Stimulated activated CD8-positive, alpha-beta memory T cell treated with anti-CD3 and anti-CD28 coated beads, Interleukin-15, amount 100 ng/mL, for 1 hour (primary cell): ENCODE measurements at regions not wholly inside any gene's neighbourhood (a gene's known extent, or its start where the extent isn't known, plus 50 kb on each side); places are given as distances from the start of the nearest gene placed in this dataset.

Experiments
- DNase-seq: peaks from one replicate; pipeline ENCODE4 v3.0.0-alpha.2; 2020; ENCODE audit warnings: low read depth

GRCh38 chr4:81627590-81627989 is 155.9 kb upstream of the RASGEF1B start:
- DNase-seq = no peak

- DNase-seq = no peak
These were observed 155.1 kb upstream of the RASGEF1B start for GRCh38 chr4:81626851-81627250.

- DNase-seq = no peak
These were observed 154.0 kb upstream of the RASGEF1B start for GRCh38 chr4:81625422-81626417.

- no peak for DNase-seq
These were observed 151.7 kb upstream of the RASGEF1B start for GRCh38 chr4:81623434-81623833.

GRCh38 chr4:81622474-81623184 is 150.9 kb upstream of the RASGEF1B start:
- no peak for DNase-seq

GRCh38 chr4:81622028-81622427 is 150.3 kb upstream of the RASGEF1B start:
- DNase-seq = no peak

GRCh38 chr4:81621490-81621889 is 149.8 kb upstream of the RASGEF1B start:
- no peak for DNase-seq

GRCh38 chr4:81620442-81620841 is 148.7 kb upstream of the RASGEF1B start:
- DNase-seq = no peak

- no peak for DNase-seq
These were observed 145.8 kb upstream of the RASGEF1B start for GRCh38 chr4:81617545-81617944.

- DNase-seq = no peak
These were observed 139.5 kb upstream of the RASGEF1B start for GRCh38 chr4:81611221-81611620.

GRCh38 chr4:81609844-81610243 is 138.1 kb upstream of the RASGEF1B start:
- DNase-seq = no peak

GRCh38 chr4:81607950-81608349 is 136.2 kb upstream of the RASGEF1B start:
- DNase-seq = no peak

- no peak for DNase-seq
These were observed 135.2 kb upstream of the RASGEF1B start for GRCh38 chr4:81606801-81607501.

GRCh38 chr4:81606166-81606565 is 134.5 kb upstream of the RASGEF1B start:
- DNase-seq = no peak

GRCh38 chr4:81605271-81605670 is 133.6 kb upstream of the RASGEF1B start:
- DNase-seq = no peak

- no peak for DNase-seq
These were observed 133.0 kb upstream of the RASGEF1B start for GRCh38 chr4:81604683-81605218.

- DNase-seq = no peak
These were observed 131.1 kb upstream of the RASGEF1B start for GRCh38 chr4:81602854-81603253.

- no peak for DNase-seq
These were observed 129.6 kb upstream of the RASGEF1B start for GRCh38 chr4:81601358-81601694.

- DNase-seq = no peak
These were observed 129.0 kb upstream of the RASGEF1B start for GRCh38 chr4:81600520-81601357.

- DNase-seq = no peak
These were observed 128.2 kb upstream of the RASGEF1B start for GRCh38 chr4:81599742-81600380.
